HuH-7 (cell line): ENCODE measurements at regions not wholly inside any gene's neighbourhood (a gene's known extent, or its start where the extent isn't known, plus 50 kb on each side); places are given as distances from the start of the nearest gene placed in this dataset.
"Not testable (repeated sequence)": the region's sequence is repeated elsewhere in the genome, so short reads cannot be mapped to it uniquely, and the experiment has no call there.

Source experiments
- DNase-seq: peaks from one replicate; pipeline ENCODE4 v3.0.0; 2011; ENCODE audit warnings: low spot score

GRCh38 chr3:178967177-178967532 is 104.5 kb downstream of the ZMAT3 start:
- DNase-seq, result no peak

DNA sequence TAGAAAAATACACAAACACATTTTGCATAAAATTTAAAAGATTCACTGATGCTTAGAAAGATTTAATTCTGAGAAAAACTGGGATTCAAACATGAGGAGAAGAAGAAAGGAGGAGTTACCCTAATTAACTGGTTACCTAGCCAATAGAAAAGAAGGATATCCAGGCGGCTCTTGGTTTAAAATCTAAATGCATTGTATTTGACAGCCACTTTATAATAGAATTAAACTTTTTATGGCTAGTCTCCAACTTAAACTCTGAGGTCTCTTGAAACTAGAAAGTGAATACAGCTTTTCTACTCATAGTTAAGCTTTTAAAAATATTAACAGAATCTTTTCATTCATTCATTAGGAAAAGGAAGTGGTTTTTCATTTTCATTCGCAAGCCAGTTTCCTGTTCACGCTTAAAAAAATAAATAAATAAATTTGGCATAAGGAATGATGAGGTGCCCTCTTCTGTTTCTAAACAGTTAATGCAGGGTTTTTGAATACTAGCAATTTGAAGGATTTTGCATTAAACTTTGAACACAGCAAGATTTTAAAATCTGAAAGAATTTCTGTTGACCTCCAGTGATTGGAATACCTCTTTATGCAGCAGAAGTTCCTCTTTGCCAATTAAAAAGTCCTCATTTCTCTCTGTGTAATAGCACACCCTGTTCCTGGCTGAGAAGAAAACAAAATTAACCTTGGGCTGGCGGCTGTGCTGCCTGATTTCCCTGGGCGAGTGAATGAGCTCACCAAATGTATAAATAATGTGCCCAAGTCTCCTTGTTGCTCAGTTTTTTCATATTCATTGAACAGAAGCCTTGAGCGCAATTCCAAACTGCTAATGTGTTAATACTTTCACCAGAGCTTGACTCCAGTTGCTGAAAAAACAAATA is 105.1 kb downstream of the ZMAT3 start:
- DNase-seq, result no peak

DNA sequence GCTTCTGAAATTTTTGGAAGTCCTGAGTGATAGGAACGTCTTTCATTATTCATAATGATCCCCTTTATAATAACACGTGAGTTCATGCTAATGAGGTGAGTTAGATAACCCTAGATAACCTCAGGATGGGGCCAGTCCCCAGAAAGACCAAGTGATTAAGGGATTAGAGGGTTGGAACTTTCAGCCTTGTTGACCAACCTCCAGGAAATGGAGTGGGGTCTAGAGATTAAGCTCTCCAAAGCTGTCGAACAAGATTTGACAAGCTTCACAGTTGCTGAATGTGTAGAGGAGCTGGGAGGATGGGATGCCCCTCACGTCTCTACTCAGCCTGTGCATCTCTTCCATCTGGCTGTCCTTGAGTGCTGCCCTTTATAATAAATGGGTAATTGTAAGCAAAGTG is 107.1 kb downstream of the ZMAT3 start:
- no peak for DNase-seq

DNA sequence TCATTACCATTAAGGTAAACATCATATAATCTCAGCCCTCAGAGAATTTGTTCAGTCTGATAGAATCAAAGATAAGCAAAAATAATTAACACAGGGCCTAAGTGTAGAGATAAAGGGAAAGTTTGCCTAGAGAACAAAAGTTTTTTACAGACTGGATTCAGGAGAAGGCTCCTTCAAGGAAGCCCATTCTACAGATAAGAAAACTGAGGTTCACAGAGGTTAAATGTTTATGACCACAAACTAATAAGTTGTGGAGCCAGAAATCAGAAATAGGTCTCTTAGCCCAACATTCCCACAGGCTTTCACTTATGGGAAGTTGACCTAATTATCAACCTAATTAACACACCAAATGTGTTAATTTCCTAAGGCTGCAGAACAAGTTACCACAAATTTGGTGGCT is 110.7 kb downstream of the ZMAT3 start:
- no peak for DNase-seq

- no peak for DNase-seq
These were observed 111.4 kb downstream of the ZMAT3 start for GRCh38 chr3:178960181-178960580.

DNA sequence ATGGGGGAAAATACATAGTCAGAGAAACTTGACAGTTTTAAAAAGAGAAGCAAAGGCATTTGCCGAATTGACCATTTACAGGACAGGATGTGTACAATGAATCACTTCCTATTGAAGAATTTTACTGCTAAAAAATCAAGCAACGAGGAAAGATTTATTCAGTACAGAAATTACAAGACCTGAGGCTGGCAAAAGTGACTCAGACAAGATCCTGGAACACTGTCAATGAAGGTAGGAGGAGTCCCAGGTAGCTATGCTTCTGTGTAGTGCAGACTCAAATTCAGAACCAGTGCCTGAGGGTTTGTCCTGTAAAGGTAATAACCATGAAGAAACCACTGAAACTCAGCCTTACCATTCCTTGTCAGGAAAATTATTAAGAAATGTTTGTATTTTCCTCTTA is 120.9 kb downstream of the ZMAT3 start:
- DNase-seq, result no peak

GRCh38 chr3:178949896-178950295 is 121.7 kb downstream of the ZMAT3 start:
- DNase-seq, result no peak

DNA sequence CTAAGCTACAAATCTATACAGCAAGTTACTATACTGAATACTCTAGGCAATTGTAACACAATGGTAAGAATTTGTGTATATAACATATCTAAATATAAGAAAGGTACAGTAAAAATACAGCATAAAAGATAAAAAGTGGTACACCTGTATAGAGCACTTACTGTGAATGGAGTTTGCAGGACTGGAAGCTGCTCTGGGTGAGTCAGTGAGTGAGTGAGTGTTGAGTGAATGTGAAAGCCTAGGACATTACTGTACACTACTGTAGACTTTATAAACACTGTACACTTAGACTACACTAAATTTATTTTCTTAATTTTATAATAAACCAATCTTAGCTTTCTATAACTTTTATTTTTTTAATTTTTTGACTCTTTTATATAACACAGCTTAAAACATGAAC is 123.1 kb downstream of the ZMAT3 start:
- DNase-seq, result no peak

GRCh38 chr3:178947738-178948137 is 123.9 kb downstream of the ZMAT3 start:
- no peak for DNase-seq

GRCh38 chr3:178942261-178942660 is 129.3 kb downstream of the ZMAT3 start:
- not testable (repeated sequence) for DNase-seq

GRCh38 chr3:178930116-178930515 is 141.5 kb downstream of the ZMAT3 start:
- no peak for DNase-seq

DNA sequence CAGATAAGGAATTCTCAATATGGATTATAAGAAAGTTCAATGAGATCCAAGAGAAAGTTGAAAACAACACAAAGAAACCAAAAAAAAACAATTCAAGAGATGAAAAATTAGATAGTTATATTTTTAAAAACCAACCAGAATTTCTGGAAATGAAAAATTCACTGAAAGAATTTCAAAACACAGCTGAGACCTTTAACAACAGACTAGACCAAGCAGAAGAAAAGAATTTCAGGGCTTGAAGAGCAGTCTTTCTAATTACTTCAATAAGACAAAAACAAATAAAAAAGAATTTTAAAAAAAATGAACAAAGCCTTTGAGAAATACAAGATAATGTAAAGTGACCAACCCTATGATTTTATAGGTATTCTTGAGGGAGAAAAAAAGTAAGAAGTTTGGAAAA is 155.4 kb downstream of the ZMAT3 start:
- DNase-seq, result no peak

- DNase-seq, result peak; percentile 2
These were observed 156.2 kb downstream of the ZMAT3 start for GRCh38 chr3:178915365-178915764.

DNA sequence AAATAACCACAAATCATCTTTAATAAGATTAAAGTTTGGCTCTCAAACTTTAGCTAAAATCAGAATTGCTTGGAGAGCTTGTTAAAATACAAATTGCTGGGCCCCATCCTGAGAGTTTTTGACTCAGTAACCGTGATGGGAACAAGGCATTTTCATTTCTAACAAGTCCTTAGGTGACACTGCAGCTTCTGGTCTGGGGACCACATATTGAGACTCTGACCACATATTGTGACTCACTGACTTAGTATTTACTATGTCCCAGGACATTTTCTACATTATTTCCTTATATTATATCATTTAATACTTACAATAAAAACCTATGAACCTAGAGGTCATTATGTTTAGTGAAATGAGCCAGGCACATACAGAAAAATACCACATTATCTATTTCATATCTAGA is 164.5 kb downstream of the ZMAT3 start:
- no peak for DNase-seq

DNA sequence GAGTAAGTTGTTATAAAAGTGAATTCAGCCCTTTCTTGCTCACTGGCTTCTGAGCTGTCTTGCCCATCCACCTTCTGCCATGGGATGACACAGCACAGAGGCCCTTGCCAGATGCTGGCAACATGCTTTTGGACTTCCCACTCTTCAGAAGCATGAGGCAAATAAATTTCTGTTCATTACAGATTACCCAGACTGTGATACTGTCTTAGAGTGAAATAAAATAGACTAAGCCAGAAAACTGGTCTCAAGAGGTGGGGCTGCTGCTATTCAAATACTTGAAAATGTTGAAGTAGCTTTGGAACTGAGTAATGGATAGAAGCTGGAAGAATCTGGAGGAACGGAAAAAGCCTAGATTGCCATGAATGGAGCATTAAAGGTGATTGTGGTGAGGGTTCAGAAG is 170.4 kb downstream of the ZMAT3 start:
- no peak for DNase-seq

DNA sequence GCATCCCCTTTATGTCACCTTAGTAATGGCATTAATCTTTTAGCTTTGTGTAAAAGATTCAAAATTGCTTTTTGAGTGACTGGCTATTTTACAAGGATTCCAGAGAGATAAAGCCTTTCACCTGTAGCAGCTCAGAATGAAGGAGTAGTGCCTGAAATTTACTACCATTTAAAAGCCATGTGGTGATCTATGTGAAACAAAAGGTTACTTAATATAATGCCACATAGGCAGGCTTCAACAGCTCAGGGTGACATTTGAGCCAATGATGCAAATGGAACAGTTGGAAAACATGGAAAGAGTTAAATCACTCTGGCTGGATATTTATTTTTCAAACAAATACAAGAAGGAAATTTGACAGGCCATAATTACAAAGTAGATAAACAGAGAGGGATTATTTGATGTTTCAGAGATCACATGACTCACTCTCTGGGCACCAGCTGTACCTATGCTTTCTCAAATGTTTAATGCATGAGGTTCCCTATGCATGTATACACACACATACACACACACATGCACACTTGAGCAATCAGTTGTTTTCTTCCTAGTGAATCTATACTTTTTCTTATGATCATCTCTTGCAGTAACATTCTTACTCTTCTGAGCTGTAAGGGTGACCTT is 171.5 kb downstream of the ZMAT3 start:
- DNase-seq, result no peak

- DNase-seq, result no peak
These were observed 176.3 kb downstream of the ZMAT3 start for GRCh38 chr3:178895178-178895789.
